NT2/D1 (cell line): ENCODE measurements at regions not wholly inside any gene's neighbourhood (a gene's known extent, or its start where the extent isn't known, plus 50 kb on each side); places are given as distances from the start of the nearest gene placed in this dataset.

Experiments used
- DNase-seq: peaks from one replicate; pipeline ENCODE4 v3.0.0-alpha.2; 2011; ENCODE audit warnings: low read depth, low spot score
- H3K27me3 ChIP-seq: 2 replicates; pipeline ENCODE4 v1.6.0; 2011; ENCODE audit warnings: mild to moderate bottlenecking; ENCODE audit not compliant: insufficient read length, insufficient read depth
- H3K36me3 ChIP-seq: 2 replicates; pipeline ENCODE4 v1.6.1; 2011; ENCODE audit warnings: mild to moderate bottlenecking, low read length, mixed read lengths; ENCODE audit not compliant: insufficient read depth, insufficient read length
- H3K4me1 ChIP-seq: 2 replicates; pipeline ENCODE4 v1.5.1; 2011; ENCODE audit not compliant: insufficient read depth, insufficient read length
- H3K4me3 ChIP-seq: 2 replicates; pipeline ENCODE4 v1.5.1; 2011; ENCODE audit warnings: low read depth; ENCODE audit not compliant: insufficient read length
- H3K9ac ChIP-seq: 2 replicates; pipeline ENCODE4 v1.6.0; 2011; ENCODE audit warnings: low read depth; ENCODE audit not compliant: insufficient read length
- H3K9me3 ChIP-seq: 2 replicates; pipeline ENCODE4 v1.5.1; 2011; ENCODE audit warnings: mild to moderate bottlenecking, low read length; ENCODE audit not compliant: insufficient read depth
- SUZ12 ChIP-seq: IDR thresholded peaks from 2 replicates; pipeline ENCODE4 v1.6.1; 2011; ENCODE audit not compliant: insufficient read length, insufficient read depth; ENCODE audit errors: extremely low read depth
- YY1 ChIP-seq: IDR thresholded peaks from 2 replicates; pipeline ENCODE4 v1.6.1; 2011; ENCODE audit not compliant: insufficient read length, insufficient read depth
- ZNF274 ChIP-seq: IDR thresholded peaks from 2 replicates; pipeline ENCODE4 v1.6.1; 2011; ENCODE audit warnings: mild to moderate bottlenecking, low read depth, low read length

GRCh38 chr2:195495351-195495750, 161.7 kb upstream of the SLC39A10 start:
- no peaks in the 10 kb centered on the region for H3K36me3 ChIP-seq

GRCh38 chr2:195494451-195494850, 162.6 kb upstream of the SLC39A10 start:
- no peaks in the 10 kb centered on the region for H3K27me3 ChIP-seq
- no peak for DNase-seq
- no peak overlapping the region for H3K4me3 ChIP-seq
- no peaks in the 10 kb centered on the region for H3K4me1 ChIP-seq
- 0 out of 2 replicates have a peak, but pooled peaks cover 7% of the 10 kb centered on the region for H3K9me3 ChIP-seq
- TF ChIP-seq SUZ12 (no peak), YY1 (no peak), ZNF274 (no peak)
- no peak overlapping the region for H3K9ac ChIP-seq
- no peaks in the 10 kb centered on the region for H3K36me3 ChIP-seq

More at GRCh38 chr2:195495351-195495750, 161.7 kb upstream of the SLC39A10 start:
- DNase-seq, result no peak
- Histone ChIP-seq H3K9ac (no peak overlapping the region), H3K9me3 (0 out of 2 replicates have a peak, but pooled peaks cover 7% of the 10 kb centered on the region), H3K4me3 (no peak overlapping the region), H3K4me1 (no peaks in the 10 kb centered on the region), H3K27me3 (no peaks in the 10 kb centered on the region)
- TF ChIP-seq YY1 (no peak), SUZ12 (no peak), ZNF274 (no peak)

DNA sequence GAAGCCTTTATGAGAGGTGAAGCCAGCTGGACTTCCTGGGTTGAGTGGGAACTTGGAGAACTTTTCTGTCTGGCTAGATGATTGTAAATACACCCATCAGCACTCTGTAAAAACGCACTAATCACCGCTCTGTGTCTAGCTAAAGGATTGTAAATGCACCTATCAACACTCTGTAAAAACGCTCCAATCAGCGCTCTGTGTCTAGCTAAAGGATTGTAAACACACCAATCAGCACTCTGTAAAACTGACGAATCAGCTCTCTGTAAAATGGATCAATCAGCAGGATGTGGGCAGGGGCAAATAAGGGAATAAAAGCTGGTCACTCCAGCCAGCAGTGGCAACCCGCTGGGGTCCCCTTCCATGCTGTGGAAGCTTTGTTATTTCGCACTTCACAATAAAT, 163.6 kb upstream of the SLC39A10 start:
- Histone ChIP-seq H3K36me3 (no peaks in the 10 kb centered on the region), H3K4me1 (no peaks in the 10 kb centered on the region), H3K27me3 (no peaks in the 10 kb centered on the region), H3K4me3 (no peak overlapping the region), H3K9me3 (0 out of 2 replicates have a peak, but pooled peaks cover 7% of the 10 kb centered on the region), H3K9ac (no peak overlapping the region)
- TF ChIP-seq YY1 (no peak), SUZ12 (no peak), ZNF274 (no peak)
- no peak for DNase-seq

DNA sequence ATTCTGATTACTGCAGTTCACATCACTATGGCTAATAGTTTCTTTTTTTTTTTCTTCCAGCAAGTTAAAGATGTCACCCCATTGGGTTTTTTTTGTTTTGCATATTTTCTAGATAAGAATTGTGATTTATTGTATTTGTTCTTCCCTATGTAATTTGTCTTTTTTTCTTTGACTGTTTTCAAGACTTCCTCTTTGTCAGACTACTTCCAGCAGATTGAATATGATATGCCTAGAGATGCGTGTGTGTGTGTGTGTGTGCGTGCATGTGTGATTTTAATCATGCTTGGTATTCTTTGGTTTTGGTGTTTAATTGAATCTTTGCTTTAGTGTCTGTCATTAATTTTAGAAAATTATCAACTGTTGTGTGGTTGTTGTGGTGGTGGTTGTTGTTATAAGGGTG, 166.7 kb upstream of the SLC39A10 start:
- DNase-seq, result no peak
- Histone ChIP-seq H3K36me3 (no peaks in the 10 kb centered on the region), H3K9ac (no peak overlapping the region), H3K27me3 (no peaks in the 10 kb centered on the region), H3K4me3 (no peak overlapping the region), H3K4me1 (no peaks in the 10 kb centered on the region), H3K9me3 (0 out of 2 replicates have a peak, but pooled peaks cover 7% of the 10 kb centered on the region)
- no peak for TF ChIP-seq YY1
- TF ChIP-seq ZNF274, result no peak
- TF ChIP-seq SUZ12, result no peak

- Histone ChIP-seq H3K4me3 (no peak overlapping the region), H3K9me3 (0 out of 2 replicates have a peak, but pooled peaks cover 7% of the 10 kb centered on the region), H3K4me1 (no peaks in the 10 kb centered on the region), H3K27me3 (no peaks in the 10 kb centered on the region), H3K9ac (no peak overlapping the region), H3K36me3 (no peaks in the 10 kb centered on the region)
- no peak for TF ChIP-seq ZNF274
- TF ChIP-seq SUZ12, result no peak
- no peak for TF ChIP-seq YY1
- no peak for DNase-seq
Observed at GRCh38 chr2:195489101-195489500, 167.9 kb upstream of the SLC39A10 start.

DNA sequence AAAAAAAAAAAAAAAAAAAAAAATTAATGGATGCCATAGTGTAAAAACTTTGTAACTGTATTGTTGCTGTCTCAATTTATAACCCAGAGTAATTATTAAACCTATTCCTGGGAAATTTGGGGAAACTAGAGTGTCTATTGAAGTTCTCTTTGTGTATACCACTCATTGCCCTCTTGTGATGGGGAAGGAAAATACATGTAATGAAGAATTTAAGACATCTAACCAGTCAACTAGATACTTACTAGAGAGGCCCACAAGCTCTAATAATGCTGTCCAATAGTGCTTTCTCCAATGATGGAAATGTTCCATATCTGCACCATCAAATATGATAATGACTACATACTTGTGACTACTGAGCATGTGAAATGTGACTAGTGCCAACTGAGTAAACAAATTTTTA, 168.5 kb upstream of the SLC39A10 start:
- DNase-seq, result no peak
- Histone ChIP-seq H3K27me3 (no peaks in the 10 kb centered on the region), H3K36me3 (no peaks in the 10 kb centered on the region), H3K9ac (no peak overlapping the region), H3K4me3 (no peak overlapping the region), H3K9me3 (0 out of 2 replicates have a peak, but pooled peaks cover 6% of the 10 kb centered on the region), H3K4me1 (no peaks in the 10 kb centered on the region)
- TF ChIP-seq SUZ12, result no peak
- no peak for TF ChIP-seq ZNF274
- TF ChIP-seq YY1, result no peak

DNA sequence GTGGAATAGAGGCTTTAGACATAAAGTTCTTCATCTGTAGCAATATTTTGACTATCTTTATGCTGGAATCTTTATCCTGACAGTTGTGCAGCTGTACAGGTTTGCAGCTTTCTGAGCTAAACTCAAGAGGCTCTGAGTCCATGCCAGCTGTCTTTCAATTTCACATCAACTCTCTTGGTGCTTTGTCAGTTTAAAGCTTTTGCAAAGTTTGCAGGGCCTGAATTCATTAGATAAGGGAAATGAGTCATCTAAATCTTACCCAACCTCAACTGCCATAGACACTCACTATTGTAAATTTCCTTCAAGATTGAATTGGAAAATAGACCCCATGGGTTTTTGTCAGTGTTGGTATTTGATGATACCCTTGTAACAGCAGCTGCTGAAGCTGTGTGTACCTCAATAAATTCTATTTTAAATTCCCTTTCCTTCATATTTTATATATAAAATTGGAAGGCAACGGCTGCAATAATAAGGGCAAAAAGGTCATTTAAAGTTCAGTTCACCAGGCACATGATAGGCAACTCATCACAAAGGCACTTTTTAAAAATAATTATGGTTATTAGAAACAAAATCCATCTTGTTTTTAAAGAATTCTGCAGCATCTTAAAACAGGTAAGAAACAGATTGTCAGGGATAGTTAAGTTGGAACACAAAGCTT, 169.9 kb upstream of the SLC39A10 start:
- no peak overlapping the region for H3K9ac ChIP-seq
- no peaks in the 10 kb centered on the region for H3K9me3 ChIP-seq
- H3K4me1 ChIP-seq, result no peaks in the 10 kb centered on the region
- no peak overlapping the region for H3K4me3 ChIP-seq
- no peak for DNase-seq
- H3K36me3 ChIP-seq, result no peaks in the 10 kb centered on the region
- TF ChIP-seq SUZ12 (no peak), YY1 (no peak), ZNF274 (no peak)
- H3K27me3 ChIP-seq, result no peaks in the 10 kb centered on the region
